ENCODE measurements at regions not wholly inside any gene's neighbourhood (a gene's known extent, or its start where the extent isn't known, plus 50 kb on each side); places are given as distances from the start of the nearest gene placed in this dataset.

DNA sequence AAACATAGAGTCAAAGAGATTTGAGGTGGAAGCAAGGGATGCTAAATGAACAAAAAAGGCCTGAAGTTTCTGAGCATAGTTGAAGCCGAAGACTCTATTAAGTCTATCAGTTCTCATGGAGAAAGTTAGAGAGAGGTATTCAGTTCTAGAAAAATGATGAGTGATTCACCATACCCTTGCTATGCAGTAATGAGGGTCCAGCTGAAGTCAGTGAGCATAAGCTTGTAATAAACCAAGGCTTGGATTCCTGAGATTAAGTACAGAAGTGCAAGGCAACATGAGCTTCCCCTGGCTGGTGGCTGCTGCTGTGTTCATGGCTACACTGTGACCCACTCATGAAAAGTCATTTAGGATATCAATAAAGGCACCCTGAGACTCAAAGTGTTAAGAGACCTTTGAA, 129.7 kb upstream of the MTAP start:
- no peak for DNase-seq

DNA sequence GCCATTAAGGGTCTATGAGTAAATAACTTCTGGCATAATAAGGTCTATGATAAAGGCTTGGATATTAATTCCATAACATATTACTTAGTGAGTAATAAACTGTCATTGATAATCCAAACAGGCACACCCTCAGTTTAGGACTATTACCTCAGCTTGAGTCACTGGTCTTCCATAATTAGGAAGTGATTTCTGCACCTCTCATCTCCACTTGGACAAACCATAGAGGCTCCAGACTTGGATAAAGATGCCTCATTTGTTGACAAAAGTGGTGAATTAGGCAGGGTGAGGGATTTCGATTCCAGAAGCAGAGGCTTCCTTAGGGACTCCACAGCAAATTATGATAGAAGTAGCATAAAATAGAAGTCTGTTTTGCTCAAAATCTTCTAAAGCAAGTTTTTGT, 127.5 kb upstream of the MTAP start:
- no peak for DNase-seq

DNA sequence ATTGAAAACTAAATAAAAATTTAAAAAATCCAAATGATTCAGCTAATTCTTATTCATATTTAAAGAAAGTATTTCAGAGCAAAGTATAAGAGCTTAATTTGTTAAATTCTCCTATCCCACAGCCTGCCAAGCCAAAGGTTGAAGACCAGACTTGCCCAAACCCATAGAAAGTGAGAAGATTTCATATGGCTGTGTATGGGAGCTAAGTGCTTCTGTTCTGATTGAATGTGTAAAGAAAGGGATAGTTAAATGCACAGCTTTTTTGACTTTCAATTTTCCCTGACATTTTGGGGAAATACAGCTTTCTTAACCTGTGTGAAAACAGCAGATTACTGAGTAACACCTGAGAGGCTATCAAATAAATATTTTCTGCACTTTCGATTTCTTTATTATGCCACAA, 125.0 kb upstream of the MTAP start:
- DNase-seq = no peak

GRCh38 chr9:21677834-21678233, 124.6 kb upstream of the MTAP start:
- DNase-seq = no peak

DNA sequence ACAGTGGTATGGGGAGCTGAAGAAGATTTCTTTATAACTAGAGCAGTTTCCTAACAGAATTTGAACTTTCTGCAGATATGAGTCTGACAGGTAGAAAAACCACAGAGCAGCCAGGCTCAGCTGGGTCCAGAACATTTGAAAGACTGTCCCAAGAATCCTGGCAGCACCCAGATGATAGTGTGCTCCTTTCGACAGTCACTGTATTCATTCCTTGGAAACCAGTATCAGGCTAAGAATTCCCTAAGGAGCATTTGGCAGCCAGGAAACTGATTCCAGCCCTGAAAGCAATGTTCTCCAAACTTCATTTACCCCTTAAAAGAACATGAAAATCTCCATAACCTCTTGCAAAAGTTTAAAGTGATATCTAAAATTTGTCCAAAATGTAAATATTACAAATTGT, 123.0 kb upstream of the MTAP start:
- no peak for DNase-seq

GRCh38 chr9:21680590-21680989, 121.8 kb upstream of the MTAP start:
- no peak for DNase-seq

GRCh38 chr9:21681641-21682040, 120.8 kb upstream of the MTAP start:
- DNase-seq = no peak

DNA sequence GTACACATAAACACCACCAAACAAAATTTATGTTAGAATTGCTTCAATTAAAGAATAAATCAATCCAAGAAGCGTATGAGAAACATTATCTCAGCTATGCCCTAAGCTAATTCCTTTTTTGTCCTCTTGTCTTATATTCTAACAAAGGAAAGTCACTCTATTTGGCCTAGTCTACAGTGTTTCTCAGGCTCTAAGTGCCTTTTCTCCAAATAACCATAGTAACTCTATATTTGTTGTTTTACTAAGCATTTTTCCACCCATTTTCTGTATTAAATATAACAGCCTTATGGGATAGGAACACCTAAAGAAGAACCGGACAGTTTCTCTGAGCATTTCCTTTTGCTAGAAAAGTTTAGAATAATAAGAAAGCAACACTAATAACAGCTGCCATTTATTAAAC, 120.1 kb upstream of the MTAP start:
- DNase-seq = no peak

- DNase-seq = no peak
These were observed 119.5 kb upstream of the MTAP start for GRCh38 chr9:21682981-21683380.

- no peak for DNase-seq
These were observed 118.8 kb upstream of the MTAP start for GRCh38 chr9:21683484-21684175.

GRCh38 chr9:21684231-21684630, 118.2 kb upstream of the MTAP start:
- DNase-seq = no peak

- DNase-seq = no peak
These were observed 117.5 kb upstream of the MTAP start for GRCh38 chr9:21684831-21685362.

- no peak for DNase-seq
These were observed 116.9 kb upstream of the MTAP start for GRCh38 chr9:21685502-21685901.

DNA sequence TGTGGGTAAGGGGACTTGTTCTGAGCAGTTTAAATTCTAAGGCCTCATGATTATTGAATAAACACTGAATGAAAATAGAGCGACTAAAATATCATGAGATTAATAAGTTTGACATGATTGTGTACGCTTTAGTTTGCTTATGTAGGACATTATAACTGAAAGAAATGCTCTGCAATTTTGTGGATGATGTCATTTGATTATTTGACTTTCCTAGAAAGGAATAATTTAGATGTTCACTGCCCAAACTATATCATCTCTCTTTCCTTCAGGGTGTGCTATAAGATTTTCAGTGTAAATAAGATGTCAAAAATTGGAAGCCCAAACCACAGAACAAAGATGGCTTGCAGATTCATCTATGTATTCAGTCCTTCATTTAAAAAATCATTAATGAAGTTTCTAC, 115.7 kb upstream of the MTAP start:
- no peak for DNase-seq

- no peak for DNase-seq
These were observed 115.1 kb upstream of the MTAP start for GRCh38 chr9:21687351-21687750.

DNA sequence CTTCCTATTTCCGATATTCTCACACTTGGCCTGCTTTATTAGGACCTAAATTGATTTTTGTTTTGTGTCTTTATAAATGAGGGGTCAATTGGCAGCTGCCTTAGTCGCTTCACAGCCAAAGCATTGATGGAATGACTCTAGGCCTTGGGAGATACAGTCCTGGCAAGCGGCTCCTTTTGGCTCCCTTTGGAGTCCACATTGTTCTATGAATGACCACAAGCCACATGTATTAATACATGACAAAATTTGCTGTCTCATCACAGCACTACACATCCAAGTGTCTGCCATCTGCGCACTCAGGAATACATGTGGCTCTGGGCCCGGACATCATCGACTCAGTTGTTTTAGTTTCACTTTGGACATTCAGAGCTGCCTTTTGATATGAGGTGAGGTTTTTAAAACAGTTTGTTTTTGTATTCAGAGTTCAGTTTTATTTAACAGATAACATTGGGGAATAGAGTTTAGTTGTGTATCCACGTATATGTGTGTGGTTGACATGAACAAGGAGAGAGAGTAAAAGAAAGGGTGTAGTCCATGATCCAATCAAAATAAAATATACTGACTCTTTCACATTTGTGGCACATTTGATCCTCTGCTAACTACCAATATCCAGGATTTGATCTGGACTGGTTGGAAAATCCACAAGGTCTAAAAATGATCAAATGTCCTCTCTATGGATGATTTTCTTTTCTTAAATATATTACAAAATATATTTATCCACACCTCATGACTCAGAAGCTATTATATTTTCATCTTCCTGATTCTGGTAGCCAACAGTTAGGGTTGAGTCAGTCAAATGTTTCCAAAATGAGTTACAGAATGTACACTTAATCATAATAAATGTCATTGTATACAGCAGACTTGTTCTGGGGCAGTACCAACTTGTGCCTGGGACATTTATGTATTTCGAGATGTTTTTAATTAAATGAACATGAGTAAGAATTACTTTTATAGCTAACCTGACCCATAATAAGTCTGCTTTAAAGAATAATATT, 114.0 kb upstream of the MTAP start:
- no peak for DNase-seq

DNA sequence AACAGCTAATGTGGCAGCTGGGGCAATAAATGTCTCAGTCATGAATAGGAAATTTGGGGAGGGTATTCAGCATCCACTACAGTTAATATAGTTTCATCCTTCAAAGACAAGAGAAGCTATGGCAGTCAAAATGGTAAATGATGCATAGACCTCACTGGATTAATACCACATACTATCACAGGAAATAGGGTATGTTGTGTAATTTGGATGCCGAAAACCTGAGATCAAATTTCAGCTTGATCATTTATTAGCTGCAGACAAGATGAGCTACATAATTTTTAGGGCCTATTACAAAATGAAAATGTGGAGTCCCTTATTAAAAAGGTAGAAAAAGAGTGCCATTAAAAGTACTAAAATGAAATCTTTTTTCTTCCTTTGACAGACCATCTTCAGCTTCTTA, 112.6 kb upstream of the MTAP start:
- no peak for DNase-seq

- DNase-seq = no peak
These were observed 111.9 kb upstream of the MTAP start for GRCh38 chr9:21690561-21690960.

DNA sequence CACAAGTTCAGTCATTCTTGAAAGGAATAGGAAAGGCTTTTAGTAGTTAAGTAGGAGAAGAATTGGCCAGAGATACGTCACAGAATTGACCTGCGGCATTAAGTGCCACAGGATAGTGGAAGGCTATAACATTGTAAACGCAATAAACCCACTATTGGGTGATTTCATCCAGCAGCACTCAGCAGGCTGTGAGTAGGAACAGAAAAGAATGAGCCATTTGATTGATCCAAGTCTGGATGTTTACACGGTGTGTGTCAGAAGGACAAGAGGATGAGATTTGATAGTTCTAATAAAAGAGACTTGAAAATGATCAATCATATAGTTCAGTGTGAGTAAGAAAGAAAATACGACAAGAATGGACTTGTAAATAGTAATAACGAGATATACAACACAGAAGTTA, 110.0 kb upstream of the MTAP start:
- DNase-seq = no peak

GRCh38 chr9:21694424-21694823, 108.0 kb upstream of the MTAP start:
- DNase-seq = no peak

DNA sequence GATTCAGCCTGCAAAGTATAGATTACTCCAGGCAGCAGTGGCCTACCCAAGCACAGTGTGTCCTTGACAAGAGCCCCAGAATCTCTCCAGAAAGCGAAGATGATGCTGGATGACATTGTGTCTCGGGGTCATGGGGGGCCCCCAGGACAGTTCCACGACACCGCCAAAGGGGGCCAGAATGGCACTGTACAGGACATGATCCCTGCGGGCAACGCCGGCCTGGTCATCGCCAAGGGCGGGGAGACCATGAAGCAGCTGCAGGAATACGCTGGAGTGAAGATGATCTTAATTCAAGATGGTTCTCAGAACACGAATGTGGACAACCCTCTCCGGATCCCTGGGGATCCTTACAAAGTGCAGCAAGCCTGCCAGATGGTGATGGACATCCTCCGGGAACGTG, 107.0 kb upstream of the MTAP start:
- DNase-seq = no peak

DNA sequence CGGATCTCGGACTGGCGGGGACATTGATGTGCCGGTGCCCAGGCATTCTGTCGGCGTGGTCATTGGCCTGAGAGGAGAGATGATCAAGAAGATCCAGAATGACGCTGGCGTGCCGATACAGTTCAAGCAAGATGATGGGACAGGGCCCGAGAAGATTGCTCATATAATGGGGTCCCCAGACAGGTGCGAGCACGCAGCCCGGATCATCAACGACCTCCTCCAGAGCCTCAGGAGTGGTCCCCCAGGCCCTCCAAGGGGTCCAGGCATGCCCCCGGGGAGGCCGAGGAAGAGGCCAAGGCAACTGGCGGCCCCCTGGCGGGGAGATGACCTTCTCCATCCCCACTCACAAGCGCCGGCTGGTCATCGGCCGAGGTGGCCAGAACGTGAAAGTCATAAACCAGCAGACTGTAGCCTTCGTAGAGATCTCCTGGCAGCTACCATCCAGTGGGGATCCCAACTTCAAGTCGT, 106.5 kb upstream of the MTAP start:
- no peak for DNase-seq

- no peak for DNase-seq
These were observed 106.0 kb upstream of the MTAP start for GRCh38 chr9:21696411-21696871.

- DNase-seq = no peak
These were observed 94.2 kb upstream of the MTAP start for GRCh38 chr9:21708260-21708711.
